ENCODE measurements at regions not wholly inside any gene's neighbourhood (a gene's known extent, or its start where the extent isn't known, plus 50 kb on each side); places are given as distances from the start of the nearest gene placed in this dataset.

DNA sequence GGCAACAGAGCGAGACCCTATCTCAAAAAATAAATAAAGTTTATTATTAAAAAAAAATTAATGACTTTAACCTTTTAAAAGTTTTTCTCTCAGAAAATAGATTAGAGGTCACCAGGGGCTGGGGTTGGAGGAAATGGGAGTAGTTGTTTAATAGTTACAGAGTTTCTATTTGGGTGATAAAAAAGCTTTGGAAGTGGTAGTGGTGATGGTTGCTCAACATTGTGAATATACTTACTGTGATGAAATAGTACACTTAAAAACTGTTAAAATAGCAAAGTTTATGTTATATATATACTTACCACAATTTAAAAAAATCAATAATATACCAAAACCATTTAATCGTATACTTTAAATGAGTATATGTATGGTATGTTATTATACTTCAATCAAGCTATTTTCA is 59.6 kb downstream of the ARL6IP4 start:
- DNase-seq: no peak

DNA sequence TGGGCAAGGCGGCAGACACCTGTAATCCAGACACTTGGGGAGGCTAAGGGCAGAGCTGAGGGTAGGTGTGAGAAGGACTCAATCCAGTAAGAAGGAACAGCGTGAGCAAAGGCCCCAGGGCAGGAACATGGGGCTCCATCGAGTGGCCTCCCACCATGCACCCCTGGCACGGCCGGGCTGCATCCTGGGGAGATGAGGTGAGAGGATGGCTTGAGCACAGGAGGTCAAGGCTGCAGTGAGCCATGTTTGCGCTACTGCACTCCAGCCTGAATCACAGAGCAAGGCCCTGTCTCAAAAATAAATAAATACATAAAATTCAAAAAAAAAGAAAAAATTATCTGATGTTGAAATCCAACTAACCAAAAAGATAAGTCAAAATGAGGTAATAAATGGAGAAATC is 58.5 kb downstream of the ARL6IP4 start:
- no peak for DNase-seq

DNA sequence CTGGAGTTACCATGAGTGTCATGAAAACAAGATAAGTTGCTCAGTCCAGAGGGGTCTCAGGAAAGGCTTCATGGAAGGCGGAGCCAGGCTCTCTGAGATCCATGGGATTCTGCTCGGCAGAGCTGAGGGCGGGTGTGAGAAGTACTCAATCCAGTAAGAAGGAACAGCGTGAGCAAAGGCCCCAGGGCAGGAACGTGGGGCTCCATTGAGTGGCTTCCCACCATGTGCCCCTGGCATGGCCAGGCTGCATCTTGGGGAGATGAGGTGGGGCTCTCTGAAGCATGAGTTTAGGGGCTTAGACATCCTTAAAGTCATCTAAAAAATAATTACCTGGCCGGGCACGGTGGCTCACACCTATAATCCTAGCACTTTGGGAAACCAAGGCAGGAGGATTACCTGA is 58.0 kb downstream of the ARL6IP4 start:
- DNase-seq: no peak

DNA sequence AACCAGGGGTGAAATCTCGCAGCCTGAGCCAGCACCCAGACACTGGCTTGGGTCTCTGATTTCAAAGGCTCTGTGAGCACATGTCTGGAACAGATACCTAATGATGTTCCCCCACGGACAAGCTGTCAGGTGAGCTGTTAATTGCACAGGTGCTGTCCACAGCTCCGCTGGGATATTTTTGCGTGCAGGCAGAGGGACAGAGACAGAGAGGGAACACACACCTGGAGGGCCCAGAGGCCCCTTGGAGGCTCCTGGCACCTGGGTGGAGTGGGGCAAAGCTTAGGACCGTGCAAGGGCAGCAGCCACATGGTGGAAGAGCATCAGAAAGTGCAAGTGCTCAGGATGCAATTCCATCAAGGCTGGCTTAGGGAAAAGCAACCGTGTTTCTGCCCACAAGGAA is 57.3 kb downstream of the ARL6IP4 start:
- DNase-seq: no peak

DNA sequence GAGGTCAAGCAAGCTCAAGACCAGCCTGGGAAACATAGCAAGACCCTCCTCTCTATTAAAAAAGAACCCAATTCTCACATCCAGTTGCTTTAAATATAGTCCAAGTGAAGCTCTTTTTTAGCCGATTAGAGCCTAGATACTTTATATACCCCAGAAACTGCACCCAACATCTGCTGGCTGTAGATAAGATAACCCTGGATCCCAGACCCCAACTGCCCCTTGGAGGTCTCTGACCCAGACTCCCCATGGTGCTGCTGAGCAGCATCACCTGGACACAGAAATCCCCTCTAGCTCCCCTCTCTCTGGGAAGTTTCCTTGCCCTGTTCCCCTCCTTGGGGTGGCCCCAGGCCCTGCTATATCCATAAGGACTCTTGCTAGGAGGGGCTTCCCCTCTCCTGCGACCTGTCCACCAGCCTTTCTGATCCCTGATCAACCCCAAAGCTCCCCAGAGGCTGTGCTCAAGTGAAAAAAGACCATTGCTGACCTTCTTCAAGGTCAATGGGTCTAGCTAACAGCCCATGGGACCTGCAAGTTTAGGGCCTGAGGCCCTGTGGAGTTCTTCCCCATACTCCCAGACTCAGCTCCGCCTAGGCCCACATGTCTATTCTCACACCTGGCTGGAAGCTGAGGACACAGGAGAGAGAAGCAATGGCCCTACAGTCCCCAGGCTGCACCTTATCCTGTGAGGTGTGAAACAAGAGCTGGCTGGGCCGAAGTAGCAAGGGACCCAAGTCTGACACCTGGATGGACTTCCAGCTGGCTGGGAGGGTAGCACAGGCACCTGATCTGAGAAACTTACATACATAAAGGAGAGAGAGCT is 56.2 kb downstream of the ARL6IP4 start:
- DNase-seq: no peak

DNA sequence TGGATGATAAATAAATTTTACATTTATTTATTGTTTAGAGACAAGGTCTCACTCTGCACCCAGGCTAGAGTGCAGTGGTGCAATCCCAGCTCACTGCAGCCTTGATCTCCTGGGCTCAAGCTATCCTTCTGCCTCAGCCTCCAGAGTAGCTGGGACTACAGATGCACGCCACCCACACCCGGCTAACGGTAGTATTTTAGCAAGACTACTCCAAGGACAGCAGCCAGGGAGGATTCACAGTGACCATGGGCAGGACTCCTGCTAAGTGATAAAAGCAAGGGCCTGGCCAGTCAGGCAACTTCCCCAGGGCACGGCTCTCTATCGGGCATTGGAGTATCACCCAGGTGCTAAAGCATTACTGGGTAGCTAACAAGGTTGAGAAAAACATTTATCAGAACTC is 55.4 kb downstream of the ARL6IP4 start:
- no peak for DNase-seq

DNA sequence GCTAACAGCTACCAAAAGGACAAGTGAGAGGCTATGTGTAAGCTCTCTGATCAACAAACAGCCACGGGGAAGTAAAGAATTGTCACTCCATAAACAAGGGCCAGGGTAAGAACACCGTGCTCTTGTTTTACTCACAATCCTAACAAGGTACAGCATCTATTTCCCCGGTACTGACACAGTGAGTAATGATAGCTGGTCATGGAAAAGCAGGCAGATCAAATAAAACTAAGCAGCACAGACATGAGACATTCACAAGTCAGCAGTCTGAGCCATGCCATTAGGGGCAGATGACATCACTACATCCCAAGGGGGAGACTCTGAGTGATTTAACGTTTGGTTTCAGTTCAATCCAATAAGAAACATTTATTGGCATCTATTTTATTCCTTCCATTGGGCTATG is 54.4 kb downstream of the ARL6IP4 start:
- DNase-seq: no peak

DNA sequence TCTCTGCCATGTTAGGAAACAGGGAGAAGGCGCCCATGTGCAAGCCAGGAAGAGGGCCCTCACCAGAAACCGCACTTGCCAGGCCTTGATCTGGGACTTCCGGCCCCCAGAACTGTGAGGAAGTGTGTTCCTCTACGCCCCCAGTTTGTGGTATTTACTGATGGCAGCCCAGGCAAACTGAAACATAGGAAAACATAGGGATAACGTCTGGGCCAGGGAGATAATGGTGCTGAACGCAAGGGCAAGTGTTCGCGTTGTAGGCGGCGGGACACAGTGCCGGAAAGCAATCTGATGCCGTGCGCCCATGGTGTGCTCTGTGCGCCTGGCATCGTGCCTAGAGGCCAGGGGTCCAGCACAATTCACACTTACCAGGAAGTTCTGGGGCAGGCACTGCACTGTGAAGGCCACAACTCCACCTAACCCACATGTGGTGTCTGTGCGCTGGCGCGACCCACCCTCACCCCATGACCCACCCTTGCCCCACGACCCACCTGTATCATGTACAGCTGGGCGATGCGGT is 53.6 kb downstream of the ARL6IP4 start:
- no peak for DNase-seq

DNA sequence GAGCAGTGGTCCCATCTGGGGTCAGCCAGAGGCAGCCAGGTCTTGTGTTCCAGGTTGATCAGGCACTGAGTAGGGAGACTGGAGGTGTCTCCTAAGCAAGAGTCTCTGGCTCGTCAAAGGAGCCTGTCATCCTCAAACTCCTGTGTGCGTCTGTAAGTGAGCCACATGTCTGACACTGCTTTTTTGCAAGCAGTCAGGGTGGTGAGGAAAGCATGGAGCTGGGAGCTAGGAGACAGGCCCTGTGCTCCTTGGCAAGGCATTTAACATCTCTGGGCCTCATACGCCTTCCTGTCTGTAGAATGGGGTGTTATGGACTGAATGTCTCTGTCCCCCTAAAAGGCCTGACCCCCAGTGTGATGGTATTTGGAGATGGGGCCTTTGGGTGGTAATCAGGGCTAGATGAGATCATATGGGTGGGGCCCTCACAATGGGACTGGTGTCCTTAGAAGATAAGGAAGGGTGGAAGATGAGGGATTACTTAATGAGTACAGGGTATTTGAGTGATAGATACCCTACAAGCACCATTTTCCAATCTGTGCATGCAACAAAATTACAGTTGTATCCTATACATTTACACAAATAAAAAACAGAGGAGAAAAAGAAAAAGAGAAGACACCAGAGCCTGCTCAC is 53.0 kb downstream of the ARL6IP4 start:
- no peak for DNase-seq

DNA sequence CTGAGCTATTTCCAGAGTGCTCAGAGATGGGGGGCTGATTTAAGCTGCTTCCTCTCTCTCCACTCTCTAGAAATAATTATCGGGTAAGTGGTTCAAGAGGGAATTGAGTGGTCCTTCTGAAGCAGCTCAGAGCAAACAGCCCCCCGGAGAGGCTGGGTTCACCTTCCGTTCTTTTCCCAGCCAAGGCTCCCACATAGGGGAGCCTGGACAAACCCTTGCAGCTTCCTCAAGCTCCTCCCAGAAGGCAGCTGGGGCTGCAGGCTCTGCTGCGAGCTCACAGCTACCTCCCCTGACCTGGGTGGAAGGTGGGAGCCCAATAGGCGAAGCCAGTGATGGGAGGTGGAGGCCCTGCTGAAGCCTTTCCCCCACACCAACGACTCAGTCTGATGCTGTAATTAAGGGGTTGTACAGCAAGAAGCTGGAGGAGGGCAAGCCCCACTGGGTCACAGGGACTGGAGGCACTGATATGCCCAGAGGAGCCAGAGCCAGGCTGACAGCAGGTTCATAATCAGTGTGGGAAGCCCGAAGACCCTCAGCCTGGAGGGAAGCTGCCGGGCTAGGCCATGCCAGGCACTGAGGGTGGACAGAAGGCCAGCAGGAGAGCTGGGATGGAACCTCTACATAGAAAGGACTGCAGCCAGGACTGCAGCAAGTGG is 52.4 kb downstream of the ARL6IP4 start:
- no peak for DNase-seq
